HEK293 (cell line): ENCODE measurements at regions not wholly inside any gene's neighbourhood (a gene's known extent, or its start where the extent isn't known, plus 50 kb on each side); places are given as distances from the start of the nearest gene placed in this dataset.

Source experiments
- CTCF ChIA-PET: fragments of 350-600 bp; formaldehyde crosslinking; extraction: SDS; loops from one replicate; lab custom pipeline; 2021; ENCODE audit warnings: antibody characterized with exemption; lab: Yijun Ruan, JAX
- POLR2A ChIA-PET: fragments of 300-600 bp; formaldehyde crosslinking; extraction: SDS; loops from one replicate; lab custom pipeline; 2020; ENCODE audit warnings: antibody characterized with exemption, inconsistent platforms; lab: Yijun Ruan, JAX
- H3K27ac ChIP-seq: fragments of 200-500 bp; sonication (Bioruptor generic); 2 replicates; pipeline ENCODE4 v1.5.1; 2014; ENCODE audit warnings: low read depth, low read length, control low read depth, inconsistent platforms; ENCODE audit errors: extremely low read depth
- H3K36me3 ChIP-seq, 2 experiments: fragments of 200-500 bp in 1 of 2; sonication (Bioruptor generic) in 1 of 2; 1 replicate in 1 of 2; 2 replicates in 1 of 2; pipeline ENCODE4 v1.5.1; 2014 to 2017; ENCODE audit warnings: inconsistent platforms in 2 of 2, low read length in 2 of 2; ENCODE audit not compliant: control insufficient read depth in 2 of 2, insufficient read depth in 1 of 2
- H3K4me1 ChIP-seq: fragments of 200-500 bp; sonication (Bioruptor generic); 2 replicates; pipeline ENCODE4 v1.5.1; 2014; ENCODE audit warnings: mild to moderate bottlenecking, low read length, inconsistent platforms; ENCODE audit not compliant: control insufficient read depth, insufficient read depth
- H3K4me3 ChIP-seq: 2 replicates; pipeline ENCODE4 v1.5.1; 2011; ENCODE audit warnings: low read depth, mild to moderate bottlenecking, control low read depth, low read length, moderate library complexity
- H3K9me3 ChIP-seq: fragments of 200-500 bp; sonication (Bioruptor generic); 2 replicates; pipeline ENCODE4 v1.5.1; 2014; ENCODE audit warnings: low read depth, low read length, inconsistent platforms; ENCODE audit not compliant: control insufficient read depth, insufficient read depth
- INSM2 ChIP-seq: fragments of 450-650 bp; formaldehyde crosslinking; IDR thresholded peaks from 2 replicates; pipeline ENCODE4 v1.5.1; 2016; ENCODE audit warnings: missing biosample characterization, missing genetic modification characterization
- MEIS1 ChIP-seq: sonication (generic); formaldehyde crosslinking; IDR thresholded peaks from 2 replicates; pipeline ENCODE4 v1.8.1; 2022; ENCODE audit warnings: missing genetic modification reagents, mild to moderate bottlenecking, borderline replicate concordance
- MZF1 ChIP-seq: fragments of 450-650 bp; formaldehyde crosslinking; IDR thresholded peaks from 2 replicates; pipeline ENCODE4 v1.5.1; 2017; ENCODE audit warnings: missing biosample characterization, missing genetic modification characterization, borderline replicate concordance
- OSR2 ChIP-seq: fragments of 450-650 bp; formaldehyde crosslinking; IDR thresholded peaks from 2 replicates; pipeline ENCODE4 v1.5.1; 2016; ENCODE audit warnings: missing biosample characterization, missing genetic modification characterization
- REST ChIP-seq: fragments of 450-650 bp; formaldehyde crosslinking; IDR thresholded peaks from 2 replicates; pipeline ENCODE4 v1.5.1; 2016; ENCODE audit warnings: missing biosample characterization, missing genetic modification characterization
- ZBTB21 ChIP-seq: fragments of 450-650 bp; formaldehyde crosslinking; IDR thresholded peaks from 2 replicates; pipeline ENCODE4 v1.5.1; 2017; ENCODE audit warnings: missing biosample characterization, missing genetic modification characterization
- ZBTB44 ChIP-seq: fragments of 450-650 bp; IDR thresholded peaks from 2 replicates; pipeline ENCODE4 v1.5.1; 2018; ENCODE audit warnings: missing biosample characterization, mild to moderate bottlenecking, missing genetic modification characterization
- ZIC2 ChIP-seq: fragments of 450-650 bp; formaldehyde crosslinking; IDR thresholded peaks from 2 replicates; pipeline ENCODE4 v1.5.1; 2016; ENCODE audit warnings: missing biosample characterization, missing genetic modification characterization
- ZNF211 ChIP-seq: fragments of 450-650 bp; formaldehyde crosslinking; IDR thresholded peaks from 2 replicates; pipeline ENCODE4 v1.5.1; 2016; ENCODE audit warnings: low read depth, missing biosample characterization, missing genetic modification characterization
- ZNF335 ChIP-seq: fragments of 450-650 bp; formaldehyde crosslinking; conservative IDR thresholded peaks from 2 replicates; pipeline ENCODE4 v1.5.1; 2016; ENCODE audit warnings: missing biosample characterization, missing genetic modification characterization
- ZNF366 ChIP-seq: fragments of 450-650 bp; formaldehyde crosslinking; conservative IDR thresholded peaks from 2 replicates; pipeline ENCODE4 v1.5.1; 2016; ENCODE audit warnings: missing biosample characterization, missing genetic modification characterization
- ZNF404 ChIP-seq: fragments of 450-650 bp; formaldehyde crosslinking; IDR thresholded peaks from 2 replicates; pipeline ENCODE4 v1.5.1; 2017; ENCODE audit warnings: missing biosample characterization, missing genetic modification characterization
- ZNF513 ChIP-seq: fragments of 450-650 bp; IDR thresholded peaks from 2 replicates; pipeline ENCODE4 v1.5.1; 2018; ENCODE audit warnings: missing biosample characterization, missing genetic modification characterization
- ZNF600 ChIP-seq: fragments of 450-650 bp; formaldehyde crosslinking; IDR thresholded peaks from 2 replicates; pipeline ENCODE4 v1.5.1; 2016; ENCODE audit warnings: missing biosample characterization, missing genetic modification characterization
- ZNF623 ChIP-seq: fragments of 450-650 bp; formaldehyde crosslinking; IDR thresholded peaks from 2 replicates; pipeline ENCODE4 v1.5.1; 2016; ENCODE audit warnings: missing biosample characterization, missing genetic modification characterization
- ZNF629 ChIP-seq: fragments of 450-650 bp; formaldehyde crosslinking; IDR thresholded peaks from 2 replicates; pipeline ENCODE4 v1.5.1; 2017; ENCODE audit warnings: missing biosample characterization, missing genetic modification characterization
- ZSCAN18 ChIP-seq: fragments of 450-650 bp; formaldehyde crosslinking; IDR thresholded peaks from 2 replicates; pipeline ENCODE4 v1.5.1; 2016; ENCODE audit warnings: missing biosample characterization, missing genetic modification characterization
- TF ChIP-seq, protein P1 (sequence below): fragments of 450-650 bp; formaldehyde crosslinking; IDR thresholded peaks from 2 replicates; pipeline ENCODE4 v1.5.1; 2016; ENCODE audit warnings: missing biosample characterization, missing genetic modification characterization
- TF ChIP-seq, protein P2 (sequence below): fragments of 450-650 bp; formaldehyde crosslinking; IDR thresholded peaks from 2 replicates; pipeline ENCODE4 v1.5.1; 2016; ENCODE audit warnings: missing biosample characterization, missing genetic modification characterization
- TF ChIP-seq, protein P3 (sequence below): fragments of 450-650 bp; formaldehyde crosslinking; IDR thresholded peaks from 2 replicates; pipeline ENCODE4 v1.5.1; 2017; ENCODE audit warnings: missing biosample characterization, missing genetic modification characterization
- TF ChIP-seq, protein P4 (sequence below): fragments of 450-650 bp; formaldehyde crosslinking; IDR thresholded peaks from 2 replicates; pipeline ENCODE4 v1.5.1; 2016; ENCODE audit warnings: missing biosample characterization, missing genetic modification characterization, low read depth

- TF ChIP-seq ZNF211 (tag by site-specific recombination) (no peak), ZBTB44 (no peak), INSM2 (tag by site-specific recombination) (no peak), ZSCAN18 (tag by site-specific recombination) (no peak), ZNF404 (tag by site-specific recombination) (no peak), ZNF623 (no peak), REST (no peak)
- TF ChIP-seq, protein P1, sequence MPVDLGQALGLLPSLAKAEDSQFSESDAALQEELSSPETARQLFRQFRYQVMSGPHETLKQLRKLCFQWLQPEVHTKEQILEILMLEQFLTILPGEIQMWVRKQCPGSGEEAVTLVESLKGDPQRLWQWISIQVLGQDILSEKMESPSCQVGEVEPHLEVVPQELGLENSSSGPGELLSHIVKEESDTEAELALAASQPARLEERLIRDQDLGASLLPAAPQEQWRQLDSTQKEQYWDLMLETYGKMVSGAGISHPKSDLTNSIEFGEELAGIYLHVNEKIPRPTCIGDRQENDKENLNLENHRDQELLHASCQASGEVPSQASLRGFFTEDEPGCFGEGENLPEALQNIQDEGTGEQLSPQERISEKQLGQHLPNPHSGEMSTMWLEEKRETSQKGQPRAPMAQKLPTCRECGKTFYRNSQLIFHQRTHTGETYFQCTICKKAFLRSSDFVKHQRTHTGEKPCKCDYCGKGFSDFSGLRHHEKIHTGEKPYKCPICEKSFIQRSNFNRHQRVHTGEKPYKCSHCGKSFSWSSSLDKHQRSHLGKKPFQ (tag by site-specific recombination): no peak
- TF ChIP-seq, protein P2, sequence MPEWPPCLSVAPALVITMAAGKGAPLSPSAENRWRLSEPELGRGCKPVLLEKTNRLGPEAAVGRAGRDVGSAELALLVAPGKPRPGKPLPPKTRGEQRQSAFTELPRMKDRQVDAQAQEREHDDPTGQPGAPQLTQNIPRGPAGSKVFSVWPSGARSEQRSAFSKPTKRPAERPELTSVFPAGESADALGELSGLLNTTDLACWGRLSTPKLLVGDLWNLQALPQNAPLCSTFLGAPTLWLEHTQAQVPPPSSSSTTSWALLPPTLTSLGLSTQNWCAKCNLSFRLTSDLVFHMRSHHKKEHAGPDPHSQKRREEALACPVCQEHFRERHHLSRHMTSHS (tag by site-specific recombination): no peak
- TF ChIP-seq, protein P3, sequence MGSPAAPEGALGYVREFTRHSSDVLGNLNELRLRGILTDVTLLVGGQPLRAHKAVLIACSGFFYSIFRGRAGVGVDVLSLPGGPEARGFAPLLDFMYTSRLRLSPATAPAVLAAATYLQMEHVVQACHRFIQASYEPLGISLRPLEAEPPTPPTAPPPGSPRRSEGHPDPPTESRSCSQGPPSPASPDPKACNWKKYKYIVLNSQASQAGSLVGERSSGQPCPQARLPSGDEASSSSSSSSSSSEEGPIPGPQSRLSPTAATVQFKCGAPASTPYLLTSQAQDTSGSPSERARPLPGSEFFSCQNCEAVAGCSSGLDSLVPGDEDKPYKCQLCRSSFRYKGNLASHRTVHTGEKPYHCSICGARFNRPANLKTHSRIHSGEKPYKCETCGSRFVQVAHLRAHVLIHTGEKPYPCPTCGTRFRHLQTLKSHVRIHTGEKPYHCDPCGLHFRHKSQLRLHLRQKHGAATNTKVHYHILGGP (tag by site-specific recombination): no peak
Measured at GRCh38 chr13:21233086-21233485, 56.6 kb downstream of the MRPL57 start (continued).

GRCh38 chr13:21234526-21234925, 58.1 kb downstream of the MRPL57 start:
- TF ChIP-seq ZNF513 (tag by site-specific recombination) (no peak), ZBTB21 (tag by site-specific recombination) (peak; percentile 78), ZNF366 (tag by site-specific recombination) (no peak), ZNF335 (tag by site-specific recombination) (peak; percentile 54), ZNF629 (tag by site-specific recombination) (peak; percentile 86), OSR2 (tag by site-specific recombination) (peak; percentile 52), MEIS1 (CRISPR knock-in tag) (0 out of 2 replicates have a peak, but pooled peaks have one; percentile 29), ZIC2 (peak; percentile 21; the same call in 1 of the 2 replicates), ZNF600 (tag by site-specific recombination) (0 out of 2 replicates have a peak, but pooled peaks have one; percentile 30), MZF1 (tag by site-specific recombination) (no peak)
- TF ChIP-seq, protein P4, sequence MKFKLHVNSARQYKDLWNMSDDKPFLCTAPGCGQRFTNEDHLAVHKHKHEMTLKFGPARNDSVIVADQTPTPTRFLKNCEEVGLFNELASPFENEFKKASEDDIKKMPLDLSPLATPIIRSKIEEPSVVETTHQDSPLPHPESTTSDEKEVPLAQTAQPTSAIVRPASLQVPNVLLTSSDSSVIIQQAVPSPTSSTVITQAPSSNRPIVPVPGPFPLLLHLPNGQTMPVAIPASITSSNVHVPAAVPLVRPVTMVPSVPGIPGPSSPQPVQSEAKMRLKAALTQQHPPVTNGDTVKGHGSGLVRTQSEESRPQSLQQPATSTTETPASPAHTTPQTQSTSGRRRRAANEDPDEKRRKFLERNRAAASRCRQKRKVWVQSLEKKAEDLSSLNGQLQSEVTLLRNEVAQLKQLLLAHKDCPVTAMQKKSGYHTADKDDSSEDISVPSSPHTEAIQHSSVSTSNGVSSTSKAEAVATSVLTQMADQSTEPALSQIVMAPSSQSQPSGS: peak; percentile 80
- Histone ChIP-seq H3K36me3 (no peaks in the 10 kb centered on the region), H3K4me3 (no peak overlapping the region), H3K4me1 (no peaks in the 10 kb centered on the region), H3K27ac (no peak overlapping the region), H3K9me3 (no peaks in the 10 kb centered on the region)
- ChIA-PET POLR2A (no interaction called here), CTCF (interaction anchor here (0.7 kb wide), 1 partner anchor 212 kb away, joined by 3 read pairs; no protein-coding TSS in a partner anchor)
